AG04450 (cell line): ENCODE measurements at regions not wholly inside any gene's neighbourhood (a gene's known extent, or its start where the extent isn't known, plus 50 kb on each side); places are given as distances from the start of the nearest gene placed in this dataset.
"Not testable (repeated sequence)": the region's sequence is repeated elsewhere in the genome, so short reads cannot be mapped to it uniquely, and the experiment has no call there.

ENCODE experiments used
- CTCF ChIA-PET: fragments of 300-600, 350-600 bp; formaldehyde crosslinking; extraction: SDS; loops from one replicate; lab custom pipeline; 2022; ENCODE audit warnings: antibody characterized with exemption, inconsistent platforms; lab: Charles Lee
- POLR2A ChIA-PET: fragments of 350-600 bp; formaldehyde crosslinking; extraction: SDS; loops from one replicate; lab custom pipeline; 2021; ENCODE audit warnings: antibody characterized with exemption, inconsistent platforms; lab: Yijun Ruan, JAX
- DNase-seq: peaks from one replicate; pipeline ENCODE4 v3.0.0-alpha.2; 2011; ENCODE audit warnings: low read depth, low spot score
- H3K27ac ChIP-seq: one replicate; pipeline ENCODE4 v1.5.1; 2012; ENCODE audit warnings: low read depth, low read length, control low read depth
- H3K27me3 ChIP-seq: one replicate; pipeline ENCODE4 v1.6.0; 2012; ENCODE audit warnings: low read length; ENCODE audit not compliant: control insufficient read depth, insufficient read depth
- H3K4me3 ChIP-seq: 2 replicates; pipeline ENCODE4 v1.5.1; 2011; ENCODE audit warnings: mild to moderate bottlenecking, low read depth, low read length, control low read depth
- H3K9me3 ChIP-seq: 2 replicates; pipeline ENCODE4 v1.5.1; 2012; ENCODE audit warnings: low read length; ENCODE audit not compliant: control insufficient read depth, insufficient read depth
- TF ChIP-seq, protein P1 (sequence below): IDR thresholded peaks from 2 replicates; pipeline ENCODE4 v1.5.1; 2011; ENCODE audit warnings: low read depth, low read length, control low read depth, inconsistent platforms

DNA sequence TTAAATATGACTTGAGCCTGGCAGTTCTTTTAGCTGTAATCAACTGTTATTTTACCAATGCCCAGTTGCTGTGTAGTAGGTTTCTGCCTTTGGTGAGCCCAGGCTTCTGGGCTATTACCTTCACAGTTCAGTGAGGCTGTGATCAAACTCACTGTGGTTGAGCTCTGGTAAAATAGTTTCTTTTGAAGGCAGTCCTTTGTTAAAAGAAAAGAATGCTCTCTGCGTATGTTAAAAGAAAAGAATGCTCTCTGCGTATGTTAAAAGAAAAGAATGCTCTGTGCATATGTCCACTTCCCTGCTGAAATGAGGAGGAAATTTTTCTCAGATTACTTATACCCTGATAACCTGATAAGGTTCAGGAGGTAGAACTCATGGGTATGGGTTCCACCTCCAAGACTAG is 244.3 kb downstream of the RNF144A start:
- Histone ChIP-seq H3K4me3 (no peak overlapping the region), H3K27me3 (no peaks in the 10 kb centered on the region), H3K27ac (no peak overlapping the region), H3K9me3 (no peaks in the 10 kb centered on the region)
- ChIA-PET CTCF (no interaction called here), POLR2A (no interaction called here)
- TF ChIP-seq, protein P1, sequence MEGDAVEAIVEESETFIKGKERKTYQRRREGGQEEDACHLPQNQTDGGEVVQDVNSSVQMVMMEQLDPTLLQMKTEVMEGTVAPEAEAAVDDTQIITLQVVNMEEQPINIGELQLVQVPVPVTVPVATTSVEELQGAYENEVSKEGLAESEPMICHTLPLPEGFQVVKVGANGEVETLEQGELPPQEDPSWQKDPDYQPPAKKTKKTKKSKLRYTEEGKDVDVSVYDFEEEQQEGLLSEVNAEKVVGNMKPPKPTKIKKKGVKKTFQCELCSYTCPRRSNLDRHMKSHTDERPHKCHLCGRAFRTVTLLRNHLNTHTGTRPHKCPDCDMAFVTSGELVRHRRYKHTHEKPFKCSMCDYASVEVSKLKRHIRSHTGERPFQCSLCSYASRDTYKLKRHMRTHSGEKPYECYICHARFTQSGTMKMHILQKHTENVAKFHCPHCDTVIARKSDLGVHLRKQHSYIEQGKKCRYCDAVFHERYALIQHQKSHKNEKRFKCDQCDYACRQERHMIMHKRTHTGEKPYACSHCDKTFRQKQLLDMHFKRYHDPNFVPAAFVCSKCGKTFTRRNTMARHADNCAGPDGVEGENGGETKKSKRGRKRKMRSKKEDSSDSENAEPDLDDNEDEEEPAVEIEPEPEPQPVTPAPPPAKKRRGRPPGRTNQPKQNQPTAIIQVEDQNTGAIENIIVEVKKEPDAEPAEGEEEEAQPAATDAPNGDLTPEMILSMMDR, result no peak
- DNase-seq, result no peak

DNA sequence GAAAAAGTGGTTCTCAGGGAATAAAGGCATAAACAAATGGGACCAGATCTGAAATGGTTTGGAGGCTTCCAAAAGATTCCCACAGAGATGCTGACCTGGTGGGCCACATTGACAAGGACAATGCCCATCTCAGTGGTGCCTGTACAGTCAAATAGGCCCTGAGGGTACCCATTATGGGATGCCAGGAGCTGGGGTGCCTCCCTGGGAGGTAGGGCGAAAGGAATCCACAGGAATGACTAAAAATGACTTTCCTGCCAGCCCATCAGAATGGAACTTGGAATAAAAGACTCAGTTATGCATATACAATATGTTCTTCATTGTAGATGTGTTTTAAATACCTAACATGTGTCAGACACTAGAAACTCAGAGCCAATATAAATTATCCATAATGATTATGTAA is 248.5 kb downstream of the RNF144A start:
- DNase-seq, result no peak
- ChIA-PET POLR2A (no interaction called here), CTCF (no interaction called here)
- Histone ChIP-seq H3K27me3 (no peaks in the 10 kb centered on the region), H3K9me3 (no peaks in the 10 kb centered on the region; the same call in 1 of the 2 replicates), H3K27ac (no peak overlapping the region), H3K4me3 (no peak overlapping the region)
- TF ChIP-seq, protein P1, result no peak

DNA sequence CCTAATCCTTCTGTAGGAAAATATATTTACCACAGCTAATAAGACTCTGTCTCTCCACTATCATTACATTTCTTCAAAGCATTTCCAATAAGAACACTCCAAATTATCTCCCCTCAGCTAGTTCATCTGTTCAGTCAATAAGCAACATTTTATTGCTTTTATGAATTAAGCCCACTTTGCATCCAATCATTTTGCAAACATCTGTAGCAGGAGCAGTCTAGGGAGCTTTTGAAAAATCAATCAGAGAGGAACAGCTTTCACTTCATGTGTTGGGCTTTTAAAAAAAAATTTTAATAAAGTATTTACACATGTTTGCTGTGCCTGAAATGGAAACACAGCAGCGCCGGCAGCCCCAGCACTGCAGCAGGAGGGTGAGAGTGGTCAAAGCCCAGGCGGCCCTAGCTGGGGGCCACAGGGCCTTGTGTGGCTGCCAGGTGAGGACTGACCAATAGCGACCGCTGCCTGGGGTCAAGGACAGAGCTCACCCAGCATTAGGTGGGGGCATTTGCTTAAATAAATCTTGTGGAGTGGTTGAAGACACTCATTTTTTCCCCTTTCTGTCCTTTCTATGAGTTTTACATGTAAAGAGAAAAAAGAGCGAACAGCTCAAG is 250.7 kb downstream of the RNF144A start:
- ChIA-PET CTCF (no interaction called here), POLR2A (no interaction called here)
- no peak overlapping the region for H3K27ac ChIP-seq
- H3K9me3 ChIP-seq, result no peaks in the 10 kb centered on the region; the same call in 1 of the 2 replicates
- H3K4me3 ChIP-seq, result no peak overlapping the region
- TF ChIP-seq, protein P1, result no peak
- no peaks in the 10 kb centered on the region for H3K27me3 ChIP-seq
- no peak for DNase-seq

DNA sequence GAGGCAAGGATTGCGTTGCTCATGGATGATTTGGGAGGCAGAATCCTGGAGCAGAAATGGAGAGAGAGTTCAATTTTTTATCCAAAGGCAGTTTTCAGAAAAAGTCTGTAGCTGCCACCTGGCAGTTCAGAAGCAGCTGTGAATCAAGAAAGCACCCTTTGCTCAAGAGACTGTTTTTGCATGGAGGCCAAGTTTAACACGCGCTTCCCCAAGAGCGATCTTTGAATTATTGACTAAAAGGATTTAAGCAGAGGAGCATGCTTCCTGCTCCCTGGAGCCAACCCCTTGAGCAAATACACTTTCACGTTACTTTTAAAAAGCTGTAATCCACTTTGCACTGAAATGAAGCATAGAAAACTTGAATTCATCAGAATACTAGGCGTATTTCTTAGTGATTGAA is 252.4 kb downstream of the RNF144A start:
- CTCF ChIA-PET, result no interaction called here
- TF ChIP-seq, protein P1, result no peak
- no peaks in the 10 kb centered on the region for H3K27me3 ChIP-seq
- no peak overlapping the region for H3K27ac ChIP-seq
- no peaks in the 10 kb centered on the region; the same call in 1 of the 2 replicates for H3K9me3 ChIP-seq
- H3K4me3 ChIP-seq, result no peak overlapping the region
- POLR2A ChIA-PET, result no interaction called here
- no peak for DNase-seq

DNA sequence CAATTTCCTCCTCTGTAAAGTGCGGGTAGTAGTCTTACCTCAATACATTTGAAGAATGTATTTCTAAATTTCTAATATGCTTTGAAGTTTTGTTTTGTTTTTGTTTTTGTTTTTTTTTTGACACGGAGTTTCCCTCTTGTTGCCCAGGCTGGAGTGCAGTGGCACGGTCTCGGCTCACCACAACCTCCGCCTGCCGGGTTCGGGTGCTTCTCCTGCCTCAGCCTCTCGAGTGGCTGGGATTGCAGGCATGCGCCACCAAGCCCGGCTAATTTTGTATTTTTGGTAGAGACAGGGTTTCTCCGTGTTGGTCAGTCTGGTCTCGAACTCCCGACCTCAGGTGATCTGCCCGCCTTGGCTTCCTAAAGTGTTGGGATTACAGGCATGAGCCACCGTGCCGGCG is 261.8 kb downstream of the RNF144A start:
- POLR2A ChIA-PET, CTCF ChIA-PET: not testable (repeated sequence)

More for the DNA sequence above, 261.8 kb downstream of the RNF144A start:
- not testable (repeated sequence) for H3K27ac ChIP-seq, H3K4me3 ChIP-seq, H3K27me3 ChIP-seq, DNase-seq
- peaks cover 12% of the 10 kb centered on the region for H3K9me3 ChIP-seq
